GM10248 (cell line): ENCODE measurements at regions not wholly inside any gene's neighbourhood (a gene's known extent, or its start where the extent isn't known, plus 50 kb on each side); places are given as distances from the start of the nearest gene placed in this dataset.

ENCODE experiments used
- CTCF ChIA-PET: fragments of 300-600 bp; sonication (Branson Sonifier 250); formaldehyde crosslinking; extraction: SDS; loops from one replicate; lab custom pipeline; 2021; ENCODE audit warnings: antibody characterized with exemption; lab: Yijun Ruan, JAX
- POLR2A ChIA-PET: fragments of 350-650 bp; sonication (Branson Sonifier 250); formaldehyde crosslinking; extraction: SDS; loops from one replicate; lab custom pipeline; 2020; ENCODE audit warnings: antibody characterized with exemption; lab: Yijun Ruan, JAX
- DNase-seq: peaks from one replicate; pipeline ENCODE4 v3.0.0; 2012; ENCODE audit errors: extremely low spot score
- CTCF ChIP-seq: IDR thresholded peaks from 2 replicates; pipeline ENCODE4 v1.5.1; 2012; ENCODE audit warnings: mild to moderate bottlenecking, low read depth; ENCODE audit errors: extremely low read depth, missing control alignments, control extremely low read depth

- CTCF ChIA-PET, result interaction anchor here (1.7 kb wide), 1 partner anchor 9 kb away, joined by 4 read pairs; no protein-coding TSS in a partner anchor
Measured at GRCh38 chr15:77816983-77817382, 184.3 kb upstream of the LINGO1 start.

GRCh38 chr15:77815015-77815414 lies 182.3 kb upstream of the LINGO1 start:
- ChIA-PET POLR2A (no interaction called here), CTCF (no interaction called here)
- no peak for DNase-seq
- TF ChIP-seq CTCF, result no peak

More at GRCh38 chr15:77816983-77817382, 184.3 kb upstream of the LINGO1 start:
- POLR2A ChIA-PET, result no interaction called here
- no peak for TF ChIP-seq CTCF
- DNase-seq, result no peak

- POLR2A ChIA-PET, result no interaction called here
- no peak for TF ChIP-seq CTCF
- CTCF ChIA-PET, result interaction anchor here (1.3 kb wide), 1 partner anchor 9 kb away, joined by 4 read pairs; no protein-coding TSS in a partner anchor
- no peak for DNase-seq
Measured at GRCh38 chr15:77812664-77813063, 180.0 kb upstream of the LINGO1 start.

GRCh38 chr15:77811270-77811669 lies 178.6 kb upstream of the LINGO1 start:
- no peak for TF ChIP-seq CTCF
- ChIA-PET CTCF (no interaction called here), POLR2A (no interaction called here)
- no peak for DNase-seq

- ChIA-PET POLR2A (no interaction called here), CTCF (no interaction called here)
- no peak for DNase-seq
- no peak for TF ChIP-seq CTCF
Measured at GRCh38 chr15:77810130-77810571, 177.4 kb upstream of the LINGO1 start.

- DNase-seq, result no peak
- no peak for TF ChIP-seq CTCF
- CTCF ChIA-PET, result interaction anchor here (2.6 kb wide), 1 partner anchor 12 kb away, joined by 6 read pairs; no protein-coding TSS in a partner anchor
- POLR2A ChIA-PET, result no interaction called here
Measured at GRCh38 chr15:77808581-77809177, 176.0 kb upstream of the LINGO1 start.
